HAP-1 (cell line): ENCODE measurements at regions not wholly inside any gene's neighbourhood (a gene's known extent, or its start where the extent isn't known, plus 50 kb on each side); places are given as distances from the start of the nearest gene placed in this dataset.

Source experiments
- DNase-seq, 2 experiments: peaks; one replicate each; pipeline ENCODE4 v3.0.0-alpha.2; 2016 to 2020; ENCODE audit warnings: low spot score in 2 of 2
- H3K27me3 ChIP-seq: fragments of 250-450 bp; sonication (Bioruptor Pico); 2 replicates; pipeline ENCODE4 v1.5.1; 2020; ENCODE audit warnings: low read depth, mild to moderate bottlenecking, moderate library complexity
- H3K36me3 ChIP-seq: fragments of 250-450 bp; sonication (Bioruptor Pico); replicated peaks from 2 replicates; pipeline ENCODE4 v1.5.1; 2020; ENCODE audit warnings: mild to moderate bottlenecking
- H3K4me1 ChIP-seq: fragments of 250-450 bp; sonication (Bioruptor Pico); 2 replicates; pipeline ENCODE4 v1.5.1; 2020; ENCODE audit warnings: mild to moderate bottlenecking
- H3K4me3 ChIP-seq: fragments of 250-450 bp; sonication (Bioruptor Pico); 2 replicates; pipeline ENCODE4 v1.5.1; 2020; ENCODE audit warnings: mild to moderate bottlenecking, moderate library complexity
- H3K9me3 ChIP-seq: fragments of 250-450 bp; sonication (Bioruptor Pico); 2 replicates; pipeline ENCODE4 v1.5.1; 2020; ENCODE audit warnings: mild to moderate bottlenecking, moderate library complexity
- in situ Hi-C: fragments of 300-500 bp; cut with MboI; formaldehyde crosslinking; loops from 3 replicates; pipeline ENCODE4 v1.14.3; 2020; ENCODE audit warnings: low sequenced_read_pairs, inconsistent platforms, mixed read lengths

GRCh38 chr3:160129459-160130061 lies 95.7 kb upstream of the C3orf80 start:
- Histone ChIP-seq H3K9me3 (no peaks in the 10 kb centered on the region), H3K4me1 (no peaks in the 10 kb centered on the region), H3K4me3 (no peak overlapping the region), H3K27me3 (no peaks in the 10 kb centered on the region), H3K36me3 (no peaks in the 10 kb centered on the region)
- in situ Hi-C loops: no loop called here
- DNase-seq: no peak

DNA sequence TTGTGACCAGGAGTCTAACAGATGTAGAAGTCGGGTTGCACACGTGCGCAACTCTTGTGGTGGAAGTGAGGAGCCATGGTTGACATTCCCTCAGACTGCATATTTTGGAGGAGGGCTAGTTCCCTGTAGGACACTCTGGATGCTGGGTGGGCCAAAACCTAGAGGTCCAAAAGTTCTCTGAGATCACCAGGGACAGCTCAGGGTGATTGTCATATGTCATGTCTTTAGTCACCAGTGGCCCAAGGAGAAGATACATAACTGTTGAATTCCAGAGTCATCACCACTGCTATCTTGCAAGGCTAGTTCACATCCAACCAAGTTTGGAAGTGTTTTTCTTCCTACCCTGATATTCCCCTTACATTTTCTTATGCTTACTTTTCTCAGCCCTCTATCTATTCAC lies 95.2 kb upstream of the C3orf80 start:
- in situ Hi-C loops: no loop called here
- no peak for DNase-seq
- Histone ChIP-seq H3K4me3 (no peak overlapping the region), H3K36me3 (no peaks in the 10 kb centered on the region), H3K27me3 (no peaks in the 10 kb centered on the region), H3K9me3 (no peaks in the 10 kb centered on the region), H3K4me1 (no peaks in the 10 kb centered on the region)

GRCh38 chr3:160130950-160131349 lies 94.3 kb upstream of the C3orf80 start:
- no peak for DNase-seq
- in situ Hi-C loops: no loop called here

GRCh38 chr3:160132226-160132625 lies 93.0 kb upstream of the C3orf80 start:
- Histone ChIP-seq H3K9me3 (no peaks in the 10 kb centered on the region), H3K36me3 (no peaks in the 10 kb centered on the region), H3K27me3 (no peaks in the 10 kb centered on the region), H3K4me1 (no peaks in the 10 kb centered on the region), H3K4me3 (no peak overlapping the region)
- in situ Hi-C loops: no loop called here
- no peak for DNase-seq

More at GRCh38 chr3:160130950-160131349, 94.3 kb upstream of the C3orf80 start:
- Histone ChIP-seq H3K4me3 (no peak overlapping the region), H3K27me3 (no peaks in the 10 kb centered on the region), H3K9me3 (no peaks in the 10 kb centered on the region), H3K36me3 (no peaks in the 10 kb centered on the region), H3K4me1 (no peaks in the 10 kb centered on the region)

- in situ Hi-C loops: no loop called here
Observed at GRCh38 chr3:160133757-160134156, 91.5 kb upstream of the C3orf80 start.

GRCh38 chr3:160134454-160134853 lies 90.8 kb upstream of the C3orf80 start:
- H3K36me3 ChIP-seq: no peaks in the 10 kb centered on the region
- in situ Hi-C loops: no loop called here
- no peaks in the 10 kb centered on the region for H3K9me3 ChIP-seq
- H3K4me3 ChIP-seq: no peak overlapping the region
- no peak for DNase-seq
- no peaks in the 10 kb centered on the region for H3K27me3 ChIP-seq
- H3K4me1 ChIP-seq: no peaks in the 10 kb centered on the region

More at GRCh38 chr3:160133757-160134156, 91.5 kb upstream of the C3orf80 start:
- H3K36me3 ChIP-seq: no peaks in the 10 kb centered on the region
- DNase-seq: no peak
- H3K9me3 ChIP-seq: no peaks in the 10 kb centered on the region
- no peak overlapping the region for H3K4me3 ChIP-seq
- no peaks in the 10 kb centered on the region for H3K4me1 ChIP-seq
- no peaks in the 10 kb centered on the region for H3K27me3 ChIP-seq

DNA sequence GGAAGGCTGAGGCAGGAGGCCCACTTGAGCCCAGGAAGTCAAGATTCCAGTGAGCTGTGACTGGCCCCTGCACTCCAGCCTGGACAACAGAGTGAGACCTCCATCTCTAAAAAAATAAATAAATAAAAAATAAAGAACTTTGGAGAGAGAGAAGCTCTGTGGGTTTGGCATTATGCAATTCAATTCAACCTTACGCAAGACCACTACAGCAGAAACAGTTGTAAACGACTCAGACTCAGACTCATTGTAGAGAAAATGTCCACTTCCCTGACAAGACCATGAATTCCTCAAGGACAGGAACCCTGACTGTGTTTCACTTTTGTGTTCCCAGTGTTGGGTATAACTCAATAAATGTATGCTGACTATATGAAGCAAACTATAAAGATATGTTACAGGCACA lies 90.3 kb upstream of the C3orf80 start:
- H3K9me3 ChIP-seq: no peaks in the 10 kb centered on the region
- in situ Hi-C loops: no loop called here
- H3K36me3 ChIP-seq: no peaks in the 10 kb centered on the region
- no peaks in the 10 kb centered on the region for H3K4me1 ChIP-seq
- no peak for DNase-seq
- no peaks in the 10 kb centered on the region for H3K27me3 ChIP-seq
- H3K4me3 ChIP-seq: no peak overlapping the region

GRCh38 chr3:160135851-160136250 lies 89.4 kb upstream of the C3orf80 start:
- in situ Hi-C loops: no loop called here
- Histone ChIP-seq H3K27me3 (no peaks in the 10 kb centered on the region), H3K9me3 (no peaks in the 10 kb centered on the region), H3K4me1 (no peaks in the 10 kb centered on the region), H3K36me3 (no peaks in the 10 kb centered on the region), H3K4me3 (no peak overlapping the region)
- no peak for DNase-seq

DNA sequence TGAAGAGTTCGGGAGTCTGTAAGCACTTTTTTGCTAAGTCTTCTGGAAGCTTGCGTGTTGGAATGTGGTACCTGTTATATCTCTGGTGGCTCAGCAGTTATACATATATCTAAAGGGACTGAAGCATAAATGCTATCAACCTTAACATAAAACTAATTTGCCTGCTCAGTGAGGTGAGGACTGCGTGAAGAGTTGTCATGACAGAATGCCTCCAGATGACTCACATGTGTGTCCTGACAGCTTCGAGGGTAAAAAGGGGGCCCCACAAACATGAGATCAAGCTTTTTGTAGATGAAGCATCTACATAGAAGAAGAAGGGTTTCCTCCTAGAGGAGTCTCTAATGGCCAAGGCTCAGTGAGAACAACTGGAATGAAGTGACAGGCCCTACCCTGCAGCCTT lies 88.8 kb upstream of the C3orf80 start:
- H3K4me1 ChIP-seq: no peaks in the 10 kb centered on the region
- in situ Hi-C loops: no loop called here
- DNase-seq: no peak
- no peaks in the 10 kb centered on the region for H3K9me3 ChIP-seq
- no peaks in the 10 kb centered on the region for H3K36me3 ChIP-seq
- no peak overlapping the region for H3K4me3 ChIP-seq
- no peaks in the 10 kb centered on the region for H3K27me3 ChIP-seq

- H3K9me3 ChIP-seq: no peaks in the 10 kb centered on the region
- no peak overlapping the region for H3K4me3 ChIP-seq
- no peaks in the 10 kb centered on the region for H3K36me3 ChIP-seq
- in situ Hi-C loops: no loop called here
- no peak for DNase-seq
- H3K4me1 ChIP-seq: no peaks in the 10 kb centered on the region
- no peaks in the 10 kb centered on the region for H3K27me3 ChIP-seq
Observed at GRCh38 chr3:160139291-160139690, 85.9 kb upstream of the C3orf80 start.

DNA sequence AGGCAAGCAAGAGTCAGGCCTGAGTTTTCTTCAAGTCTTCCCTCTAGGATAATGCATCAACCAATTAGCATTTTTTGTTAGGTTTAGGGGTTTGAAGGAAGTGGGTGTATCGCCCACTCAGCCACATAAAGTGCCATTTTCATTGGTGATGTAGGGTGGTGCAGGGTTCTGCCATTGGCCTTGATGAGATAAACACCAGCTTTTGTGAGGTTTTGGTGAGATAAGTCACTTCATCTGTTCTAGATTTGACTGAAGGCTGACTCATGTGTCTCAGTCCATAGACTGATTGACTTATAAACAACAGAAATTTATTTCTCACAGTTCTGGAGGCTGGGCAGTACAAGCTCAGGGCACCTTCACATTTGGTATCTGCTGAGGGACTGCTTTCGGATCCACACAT lies 84.5 kb upstream of the C3orf80 start:
- H3K27me3 ChIP-seq: no peaks in the 10 kb centered on the region
- in situ Hi-C loops: no loop called here
- DNase-seq: no peak
- no peaks in the 10 kb centered on the region for H3K9me3 ChIP-seq
- no peaks in the 10 kb centered on the region for H3K4me1 ChIP-seq
- no peaks in the 10 kb centered on the region for H3K36me3 ChIP-seq
- no peak overlapping the region for H3K4me3 ChIP-seq

DNA sequence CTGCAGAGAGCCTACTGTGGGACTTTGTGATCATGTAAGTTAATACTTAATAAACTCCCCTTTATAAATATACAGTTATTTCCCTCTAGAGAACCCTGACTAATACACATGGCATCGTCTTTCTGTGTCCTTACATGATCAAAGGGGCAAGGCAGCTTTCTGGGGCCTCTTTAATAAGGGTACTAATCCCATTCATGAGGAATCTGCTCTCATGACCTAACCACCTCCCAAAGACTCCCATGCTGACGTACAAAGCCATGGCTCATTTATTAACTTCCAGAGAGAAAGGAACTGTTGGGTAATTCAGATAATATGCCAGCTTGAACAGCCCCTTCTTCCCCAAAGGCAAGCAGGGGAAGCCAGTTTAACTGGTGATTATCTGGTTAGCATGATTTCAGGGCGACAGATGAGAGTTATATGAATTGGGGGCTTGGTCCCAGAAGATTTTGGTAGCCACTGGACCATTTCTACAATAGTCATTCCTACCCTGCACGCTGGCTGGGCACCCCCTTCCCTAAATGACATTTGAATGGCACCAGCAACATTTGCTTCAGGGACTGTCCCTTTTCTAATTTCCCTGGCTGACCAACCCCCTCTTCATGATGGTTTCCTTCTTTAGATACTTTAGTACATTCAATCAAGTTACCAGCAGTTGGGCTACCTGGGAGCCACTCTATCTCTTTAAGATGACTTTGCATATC lies 83.6 kb upstream of the C3orf80 start:
- H3K4me1 ChIP-seq: no peaks in the 10 kb centered on the region
- no peaks in the 10 kb centered on the region for H3K27me3 ChIP-seq
- DNase-seq: no peak
- H3K4me3 ChIP-seq: no peak overlapping the region
- no peaks in the 10 kb centered on the region for H3K36me3 ChIP-seq
- in situ Hi-C loops: no loop called here
- no peaks in the 10 kb centered on the region for H3K9me3 ChIP-seq

DNA sequence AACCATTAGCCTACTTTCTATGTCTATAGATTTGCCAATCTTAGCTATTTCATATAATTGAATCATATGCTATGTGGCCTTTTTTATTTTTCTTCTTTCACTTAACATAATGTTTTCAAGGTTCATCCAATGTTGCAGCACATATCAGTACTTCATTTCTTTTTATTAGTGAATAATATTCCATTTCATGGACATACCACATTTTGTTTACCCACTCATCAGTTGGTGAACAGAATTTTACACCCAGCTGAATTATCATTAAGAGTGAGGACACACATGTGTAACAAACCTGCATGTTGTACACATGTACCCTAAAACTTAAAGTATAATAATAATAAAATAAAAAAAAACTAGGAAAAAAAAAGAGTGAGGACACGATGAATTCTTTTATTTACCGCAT lies 81.7 kb upstream of the C3orf80 start:
- Histone ChIP-seq H3K9me3 (no peaks in the 10 kb centered on the region), H3K4me3 (no peak overlapping the region), H3K36me3 (no peaks in the 10 kb centered on the region), H3K27me3 (no peaks in the 10 kb centered on the region), H3K4me1 (no peaks in the 10 kb centered on the region)
- DNase-seq: no peak
- in situ Hi-C loops: no loop called here

DNA sequence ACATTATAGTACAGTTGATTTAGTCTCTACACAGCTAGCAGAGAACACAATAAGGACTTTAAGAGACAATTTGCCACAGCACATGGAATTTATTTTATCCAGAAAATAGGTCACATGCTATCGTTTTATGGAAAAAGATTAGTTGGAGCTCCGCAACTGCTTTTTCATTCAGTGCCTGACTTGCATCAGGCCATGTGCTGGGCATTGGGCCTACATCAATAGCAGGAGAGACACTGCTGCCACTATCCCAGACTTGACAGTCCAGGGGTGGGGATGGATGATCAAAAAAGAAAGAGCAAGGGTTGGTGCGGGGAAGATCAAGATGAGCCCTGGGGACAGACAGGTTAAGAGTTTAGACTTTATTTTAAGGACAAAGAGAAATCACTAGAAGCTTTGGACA lies 75.2 kb upstream of the C3orf80 start:
- Histone ChIP-seq H3K27me3 (no peaks in the 10 kb centered on the region), H3K4me3 (no peak overlapping the region), H3K9me3 (no peaks in the 10 kb centered on the region), H3K36me3 (no peaks in the 10 kb centered on the region), H3K4me1 (no peaks in the 10 kb centered on the region)
- no peak for DNase-seq
- in situ Hi-C loops: no loop called here

DNA sequence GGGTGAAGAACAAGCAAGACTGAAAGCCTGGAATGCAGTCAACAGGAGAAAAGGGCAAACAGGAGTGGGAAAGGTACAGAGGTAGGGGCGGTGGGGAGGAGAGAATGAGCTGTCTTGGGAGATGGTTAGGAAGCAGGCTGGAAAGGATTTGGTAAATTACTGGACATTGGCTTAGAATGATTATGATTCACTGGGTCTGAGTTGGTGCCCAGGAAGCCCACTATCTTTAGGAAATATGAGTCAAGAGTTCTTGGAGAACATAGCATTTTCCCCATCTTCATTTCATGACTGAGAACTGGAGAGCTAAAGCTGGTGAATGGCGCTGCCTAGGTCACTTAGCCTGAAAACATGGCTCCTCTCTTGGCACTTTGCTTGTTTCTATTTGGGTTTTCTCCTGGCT lies 74.7 kb upstream of the C3orf80 start:
- DNase-seq: no peak
- Histone ChIP-seq H3K9me3 (no peaks in the 10 kb centered on the region), H3K4me3 (no peak overlapping the region), H3K27me3 (no peaks in the 10 kb centered on the region), H3K36me3 (no peaks in the 10 kb centered on the region), H3K4me1 (no peaks in the 10 kb centered on the region)
- in situ Hi-C loops: no loop called here
